Spleen (tissue), 7 donors: ENCODE measurements at regions not wholly inside any gene's neighbourhood (a gene's known extent, or its start where the extent isn't known, plus 50 kb on each side); places are given as distances from the start of the nearest gene placed in this dataset.

ENCODE experiments used
- POLR2A ChIP-seq, 3 donors: fragments of 450-650 bp; IDR thresholded peaks; one replicate each; pipeline ENCODE4 v1.5.1; 2017; ENCODE audit warnings: antibody characterized with exemption in 3 of 3, mild to moderate bottlenecking in 1 of 3
- TF ChIP-seq, protein P1 (sequence below), 11 experiments: fragments of 200-600 bp in 7 of 11; fragments of 450-650 bp in 4 of 11; sonication (generic) in 4 of 11; IDR thresholded peaks in 8 of 11; conservative IDR thresholded peaks in 3 of 11; 1 replicate in 7 of 11; 2 replicates in 4 of 11; pipeline versions ENCODE4 v1.4.0 to v1.8.0; 2016 to 2021; ENCODE audit warnings: antibody characterized with exemption in 11 of 11, inconsistent platforms in 4 of 11, mild to moderate bottlenecking in 1 of 11
- donor health status: DM: no; HTN: no; CAD: no; lungs with moderate emphysema.
- donor health status: DM: no; HTN: no; CAD: no.
- donor health status: DM: no; HTN: no; CAD: no.

DNA sequence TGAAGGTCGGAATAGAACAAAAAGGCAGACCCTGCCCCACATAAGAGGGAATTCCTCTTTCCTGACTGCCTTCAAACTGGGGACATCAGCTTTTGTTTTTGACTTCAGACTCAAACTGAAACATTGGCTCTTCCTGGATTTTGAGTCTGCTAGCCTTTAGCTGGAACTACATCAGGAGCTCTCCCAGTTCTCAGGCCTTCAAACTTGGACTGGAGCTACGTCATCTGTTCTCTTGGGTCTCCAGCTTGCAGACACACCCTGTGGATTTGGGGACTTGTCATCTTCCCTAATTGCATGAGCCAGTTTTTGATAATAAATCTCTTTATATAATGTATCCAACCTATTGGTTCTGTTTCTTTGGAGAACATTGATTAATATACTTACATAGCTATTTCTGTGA lies 798.1 kb downstream of the TBL1XR1 start:
- TF ChIP-seq, protein P1, sequence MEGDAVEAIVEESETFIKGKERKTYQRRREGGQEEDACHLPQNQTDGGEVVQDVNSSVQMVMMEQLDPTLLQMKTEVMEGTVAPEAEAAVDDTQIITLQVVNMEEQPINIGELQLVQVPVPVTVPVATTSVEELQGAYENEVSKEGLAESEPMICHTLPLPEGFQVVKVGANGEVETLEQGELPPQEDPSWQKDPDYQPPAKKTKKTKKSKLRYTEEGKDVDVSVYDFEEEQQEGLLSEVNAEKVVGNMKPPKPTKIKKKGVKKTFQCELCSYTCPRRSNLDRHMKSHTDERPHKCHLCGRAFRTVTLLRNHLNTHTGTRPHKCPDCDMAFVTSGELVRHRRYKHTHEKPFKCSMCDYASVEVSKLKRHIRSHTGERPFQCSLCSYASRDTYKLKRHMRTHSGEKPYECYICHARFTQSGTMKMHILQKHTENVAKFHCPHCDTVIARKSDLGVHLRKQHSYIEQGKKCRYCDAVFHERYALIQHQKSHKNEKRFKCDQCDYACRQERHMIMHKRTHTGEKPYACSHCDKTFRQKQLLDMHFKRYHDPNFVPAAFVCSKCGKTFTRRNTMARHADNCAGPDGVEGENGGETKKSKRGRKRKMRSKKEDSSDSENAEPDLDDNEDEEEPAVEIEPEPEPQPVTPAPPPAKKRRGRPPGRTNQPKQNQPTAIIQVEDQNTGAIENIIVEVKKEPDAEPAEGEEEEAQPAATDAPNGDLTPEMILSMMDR (IDR thresholded peaks at IDR 0.05 in 8 of 11, conservative IDR thresholded peaks at IDR 0.05 in 3 of 11), result no peak
- TF ChIP-seq POLR2A (IDR thresholded peaks at IDR 0.05), result no peak
